ENCODE measurements at regions not wholly inside any gene's neighbourhood (a gene's known extent, or its start where the extent isn't known, plus 50 kb on each side); places are given as distances from the start of the nearest gene placed in this dataset.

DNA sequence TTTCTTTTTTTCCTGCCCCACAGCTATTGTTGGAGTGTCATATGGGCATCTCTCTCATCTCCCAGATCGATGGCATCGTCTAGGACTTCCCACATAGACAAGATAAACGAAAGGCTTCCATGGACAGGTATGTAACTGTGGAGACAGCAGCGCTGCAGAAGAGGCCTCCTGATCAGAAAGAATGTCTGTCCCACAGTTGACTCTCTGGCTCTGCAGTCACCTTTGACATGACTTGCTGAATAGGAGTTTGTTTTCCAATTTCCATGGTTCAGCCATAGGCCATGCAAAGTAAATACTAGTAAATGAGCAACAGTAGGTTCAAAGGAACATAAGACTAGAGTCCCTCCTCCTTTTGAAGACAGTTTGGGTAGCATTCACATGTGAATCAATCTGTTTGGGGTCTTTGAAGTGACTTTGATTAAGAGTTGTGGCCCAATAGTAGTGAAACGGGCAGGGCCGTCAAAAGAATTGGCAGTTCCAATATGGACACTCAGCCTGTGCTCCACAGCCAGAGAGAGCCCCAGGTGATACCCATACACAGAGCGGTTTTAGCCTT lies 134.7 kb upstream of the IFNGR1 start:
- no peak for DNase-seq (ENCODE audit: low read depth)

DNA sequence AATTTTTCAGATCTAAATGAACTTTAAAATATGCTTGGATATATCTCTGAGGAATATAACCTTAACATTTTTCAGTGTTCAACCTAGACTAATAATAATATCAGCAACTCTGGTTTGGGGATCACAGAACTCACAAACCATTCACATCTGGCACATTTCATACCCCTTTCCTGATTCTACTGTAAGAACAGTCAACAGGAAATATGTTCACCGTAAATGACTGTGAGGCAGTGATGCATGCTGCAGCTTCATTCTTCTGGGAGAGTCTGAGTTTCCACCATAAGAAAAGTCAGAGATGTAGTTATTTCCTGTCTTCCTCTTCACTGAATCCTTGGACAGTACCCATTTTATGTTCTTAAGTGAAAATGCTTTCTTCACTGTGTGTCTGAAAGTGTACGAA lies 134.2 kb upstream of the IFNGR1 start:
- DNase-seq (ENCODE audit: low read depth): no peak

DNA sequence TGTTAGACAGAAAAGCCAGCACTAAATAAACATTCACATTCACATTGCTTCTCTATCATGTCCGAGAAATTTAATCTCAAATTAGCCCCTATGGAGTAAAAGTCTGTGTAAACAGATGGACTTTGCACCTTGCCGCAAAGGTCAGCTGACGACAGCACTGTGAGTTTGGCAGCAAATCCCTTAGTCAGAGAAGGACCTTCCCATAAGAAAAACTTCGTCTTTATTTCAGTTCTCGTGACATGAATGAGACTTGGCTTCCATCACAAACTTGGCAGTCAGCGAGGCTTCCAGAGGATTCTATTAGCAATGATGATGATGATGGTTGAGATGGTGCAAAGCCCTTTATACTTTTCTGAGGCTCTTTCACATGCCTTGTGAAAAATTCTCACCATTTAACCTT lies 133.7 kb upstream of the IFNGR1 start:
- no peak for DNase-seq (ENCODE audit: low read depth)

DNA sequence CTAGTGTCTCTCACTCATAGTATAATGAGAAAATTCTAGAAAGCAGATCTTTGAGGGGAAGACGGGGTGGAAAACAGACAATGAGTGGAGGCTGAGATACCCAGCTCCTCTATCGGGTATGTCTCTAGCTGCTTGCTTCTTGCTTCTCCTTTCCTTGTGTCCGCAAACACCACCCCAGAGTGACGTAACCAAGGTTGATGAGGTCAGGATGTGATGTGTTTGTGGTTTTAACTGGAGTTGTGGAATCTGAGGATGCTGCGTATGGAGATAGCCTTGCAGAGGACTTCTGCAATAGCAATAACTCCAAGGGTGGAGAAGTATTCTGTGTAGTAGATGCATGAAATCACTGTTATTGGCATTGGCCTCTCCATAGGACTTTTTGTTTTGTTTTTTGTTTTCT lies 132.7 kb upstream of the IFNGR1 start:
- DNase-seq (ENCODE audit: low read depth): no peak

DNA sequence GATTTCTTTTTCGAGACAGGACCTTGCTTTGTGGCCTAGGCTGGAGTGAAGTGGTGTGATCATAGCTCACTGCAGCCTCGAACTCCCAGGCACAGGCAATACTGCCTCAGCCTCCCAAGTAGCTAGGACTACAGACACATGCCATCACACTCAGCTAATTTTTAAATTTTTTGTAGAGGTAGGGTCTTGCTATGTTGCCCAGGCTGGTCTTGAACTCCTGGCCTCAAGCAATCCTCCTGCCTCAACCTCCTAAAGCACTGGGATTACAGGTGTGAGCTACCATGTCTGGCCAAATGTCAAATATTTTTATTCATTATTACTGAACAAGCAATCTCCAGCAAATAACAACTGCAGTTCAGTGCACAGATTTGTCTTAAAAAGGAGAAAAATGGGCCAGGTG lies 131.7 kb upstream of the IFNGR1 start:
- no peak for DNase-seq (ENCODE audit: low read depth)

DNA sequence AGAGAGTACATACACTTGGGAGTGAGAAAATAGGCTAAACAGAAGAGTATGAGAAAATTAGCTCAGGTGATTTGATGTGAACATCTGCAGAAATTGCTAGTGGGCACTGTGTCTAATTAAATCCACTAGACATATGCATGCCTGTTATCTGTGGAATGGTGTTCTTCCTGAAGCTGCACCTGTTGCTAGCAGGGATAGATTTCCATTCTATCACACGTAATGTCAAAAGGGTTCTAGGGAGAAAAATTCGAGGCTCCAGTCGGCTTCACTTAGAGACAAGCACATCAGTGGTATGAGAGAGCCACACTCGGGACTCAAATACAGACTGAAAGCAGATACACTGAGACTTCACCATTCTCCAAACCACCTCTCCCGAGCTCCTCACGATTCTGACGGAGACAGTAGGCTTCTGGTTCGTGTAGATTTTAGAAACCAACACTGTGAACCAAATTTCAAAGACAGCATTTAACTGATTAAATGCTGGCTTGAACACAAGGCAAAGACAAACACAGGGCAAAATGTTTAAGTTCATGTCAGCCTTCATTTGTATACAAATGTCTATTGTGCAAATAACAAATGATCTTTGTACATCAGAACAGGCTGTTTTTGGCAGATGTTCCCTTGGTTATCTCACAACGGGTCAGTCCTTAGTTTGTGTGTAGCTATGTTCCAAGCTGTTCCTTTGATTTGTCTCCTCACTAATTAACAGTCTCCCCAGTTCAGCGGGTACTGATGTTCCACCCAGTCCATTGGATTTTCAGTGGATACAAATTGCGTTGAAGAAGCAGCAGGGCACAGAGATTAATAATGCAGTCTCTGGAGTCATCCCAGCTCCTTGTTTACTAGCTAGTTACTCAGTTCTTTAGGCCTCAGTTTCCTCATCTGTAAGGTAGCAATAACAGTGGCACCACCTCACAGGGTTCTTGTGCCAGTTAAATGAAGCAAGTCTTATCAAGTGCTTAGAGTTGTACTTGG lies 131.0 kb upstream of the IFNGR1 start:
- no peak for DNase-seq (ENCODE audit: low read depth)

DNA sequence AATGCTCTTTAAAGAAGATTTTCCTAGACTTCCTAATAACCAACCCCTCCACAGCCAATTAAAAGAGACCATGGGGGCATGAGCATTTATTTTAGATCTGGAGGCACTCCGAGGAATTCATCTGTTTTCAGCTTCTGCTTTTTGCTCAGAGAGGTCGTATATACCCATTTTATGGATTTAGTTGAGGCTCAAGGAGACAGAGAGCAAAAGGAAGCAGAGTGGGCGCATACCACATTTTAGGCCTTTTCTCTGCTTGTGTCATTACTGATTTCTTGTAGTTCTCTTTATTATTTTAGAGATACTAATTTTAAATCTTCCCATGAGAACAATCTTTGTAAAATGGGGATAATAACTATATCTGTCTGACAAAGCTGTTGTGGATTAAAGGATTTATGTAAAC lies 129.6 kb upstream of the IFNGR1 start:
- no peak for DNase-seq (ENCODE audit: low read depth)

DNA sequence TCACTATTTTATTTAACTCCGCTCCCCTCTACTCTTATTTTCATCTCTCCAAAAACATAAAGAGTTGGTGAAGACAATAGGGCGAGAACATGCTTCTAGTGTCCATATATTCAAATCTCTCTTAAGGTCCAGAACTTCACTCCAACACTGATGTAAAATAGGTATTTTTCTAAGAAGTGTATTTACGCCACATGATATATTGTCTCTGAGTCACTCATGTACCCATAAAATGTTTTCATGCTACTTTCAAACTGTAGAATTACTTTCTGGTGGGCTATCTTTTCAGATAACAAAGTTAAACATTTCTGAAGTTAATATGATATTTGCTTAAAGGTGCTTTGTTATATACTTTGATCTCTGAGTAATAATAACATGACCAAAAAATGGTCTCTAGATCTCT lies 124.1 kb upstream of the IFNGR1 start:
- no peak for DNase-seq (ENCODE audit: low read depth)

DNA sequence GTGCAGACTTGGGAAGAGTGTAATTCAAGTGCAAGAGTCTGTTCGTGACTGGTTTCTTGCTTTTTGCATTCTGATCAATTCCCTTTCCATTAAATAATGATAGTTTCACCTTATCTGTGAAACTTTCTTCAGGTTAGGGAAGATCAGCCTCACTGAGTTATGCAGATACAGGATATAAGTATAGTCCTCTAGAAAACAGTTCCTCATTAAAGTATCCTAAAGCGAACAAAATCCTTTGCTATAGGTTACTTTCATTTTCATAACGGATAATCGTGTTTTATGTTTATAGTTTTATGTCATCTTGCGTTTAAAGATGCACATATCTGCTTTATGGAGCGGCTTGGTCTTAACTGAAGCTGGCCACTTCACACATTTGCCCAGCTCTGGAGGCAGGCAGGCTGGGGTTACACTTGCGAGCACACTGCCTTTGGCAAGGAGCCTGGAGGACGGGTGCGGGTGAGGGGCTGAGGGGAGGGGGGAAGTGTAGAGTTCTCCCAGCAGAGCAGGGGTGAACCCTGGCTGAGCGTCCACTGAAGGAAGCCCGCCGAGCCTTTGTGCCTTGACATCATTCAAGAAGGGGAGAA lies 123.5 kb upstream of the IFNGR1 start:
- DNase-seq (ENCODE audit: low read depth): no peak

DNA sequence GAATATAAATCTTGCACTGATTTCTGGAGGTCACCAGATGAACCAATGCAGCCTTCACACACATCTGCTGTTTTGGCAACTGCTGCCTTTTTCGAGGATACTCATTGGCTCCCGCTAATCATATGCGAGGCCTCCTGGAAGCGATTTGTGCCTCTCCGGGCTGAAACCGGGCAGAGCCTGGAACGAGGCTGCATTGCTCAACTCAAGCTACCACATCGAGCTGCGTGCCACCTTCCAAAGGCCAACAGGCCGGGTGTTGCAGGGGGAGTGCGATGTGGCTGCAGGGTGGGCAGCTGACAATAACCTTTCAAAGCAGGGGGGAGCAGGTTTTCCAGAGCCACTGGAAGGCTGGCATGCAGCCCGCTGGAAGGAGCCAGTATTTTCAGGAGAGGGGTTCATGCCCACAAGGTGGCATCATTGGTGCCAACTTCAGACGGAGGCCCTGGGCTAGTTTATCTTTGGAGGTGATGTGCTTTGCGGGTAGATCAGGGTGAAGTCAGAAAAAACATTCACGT lies 122.6 kb upstream of the IFNGR1 start:
- DNase-seq (ENCODE audit: low read depth): peak; percentile 97

DNA sequence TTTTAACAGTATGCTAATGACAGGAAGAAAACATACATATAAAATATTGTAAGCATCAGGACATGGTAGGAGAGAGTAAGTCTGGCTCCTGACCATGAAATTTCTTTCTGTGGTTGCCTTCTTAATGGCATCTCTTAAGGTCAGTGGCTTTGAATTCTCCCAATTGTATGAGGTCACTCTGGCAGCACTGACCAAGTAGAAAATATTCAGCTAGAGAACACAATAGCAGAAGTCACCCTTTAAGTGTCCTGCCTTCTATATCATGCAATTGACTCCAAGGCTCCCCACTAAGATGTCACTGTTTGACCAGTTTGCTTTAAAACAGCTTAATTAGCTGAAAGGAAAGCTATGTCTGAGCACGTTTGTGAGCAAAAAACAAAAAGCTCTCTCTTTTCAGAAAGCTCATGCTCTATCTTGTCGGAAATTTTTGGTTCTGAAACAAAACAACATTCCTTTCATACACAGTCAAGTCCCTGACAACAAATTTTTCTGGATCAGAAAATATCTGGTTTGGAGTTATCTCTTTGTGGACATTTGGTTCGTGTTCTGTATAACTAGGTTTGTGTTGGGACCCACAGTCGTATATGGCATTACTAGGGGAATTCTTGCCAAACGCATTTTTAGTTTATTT lies 120.9 kb upstream of the IFNGR1 start:
- DNase-seq (ENCODE audit: low read depth): peak; percentile 56

DNA sequence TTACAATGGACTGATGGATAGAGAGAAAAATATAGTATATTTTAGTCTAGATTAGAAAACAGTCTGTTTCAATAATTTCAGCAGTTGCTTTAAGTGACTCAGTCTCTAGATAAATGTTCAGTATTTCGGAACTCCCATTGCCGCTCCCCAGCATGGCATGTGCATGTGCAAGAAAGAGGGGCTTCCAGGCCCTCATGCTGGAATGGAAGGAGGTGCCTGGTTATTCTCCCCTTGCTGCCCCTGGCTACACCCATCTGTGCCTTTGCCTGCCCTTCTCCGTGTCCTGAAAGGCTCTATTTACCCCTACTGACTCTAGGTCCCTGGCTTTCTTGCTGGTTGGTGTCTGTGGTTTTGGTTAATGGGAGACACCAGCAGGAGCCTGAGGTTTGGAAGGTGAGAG lies 115.7 kb upstream of the IFNGR1 start:
- no peak for DNase-seq (ENCODE audit: low read depth)

DNA sequence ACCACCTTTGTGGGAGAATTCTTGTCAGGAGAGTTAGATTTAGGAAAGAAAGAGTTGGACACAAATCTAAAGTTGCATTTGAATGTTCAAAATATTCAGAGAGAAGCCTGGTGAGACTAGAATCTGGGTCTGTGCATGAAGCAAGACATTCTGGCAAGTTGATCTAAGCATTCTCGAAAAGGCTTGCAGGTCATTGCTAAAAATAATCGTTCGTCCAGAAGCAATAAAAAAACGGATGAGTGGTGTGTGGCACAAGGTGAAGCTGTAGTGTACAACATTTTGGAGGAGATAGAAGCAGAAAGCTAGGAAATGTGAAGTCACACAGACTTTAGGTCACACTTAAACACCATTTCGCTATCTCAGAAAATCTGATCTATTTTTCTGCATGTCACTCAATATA lies 114.9 kb upstream of the IFNGR1 start:
- no peak for DNase-seq (ENCODE audit: low read depth)

DNA sequence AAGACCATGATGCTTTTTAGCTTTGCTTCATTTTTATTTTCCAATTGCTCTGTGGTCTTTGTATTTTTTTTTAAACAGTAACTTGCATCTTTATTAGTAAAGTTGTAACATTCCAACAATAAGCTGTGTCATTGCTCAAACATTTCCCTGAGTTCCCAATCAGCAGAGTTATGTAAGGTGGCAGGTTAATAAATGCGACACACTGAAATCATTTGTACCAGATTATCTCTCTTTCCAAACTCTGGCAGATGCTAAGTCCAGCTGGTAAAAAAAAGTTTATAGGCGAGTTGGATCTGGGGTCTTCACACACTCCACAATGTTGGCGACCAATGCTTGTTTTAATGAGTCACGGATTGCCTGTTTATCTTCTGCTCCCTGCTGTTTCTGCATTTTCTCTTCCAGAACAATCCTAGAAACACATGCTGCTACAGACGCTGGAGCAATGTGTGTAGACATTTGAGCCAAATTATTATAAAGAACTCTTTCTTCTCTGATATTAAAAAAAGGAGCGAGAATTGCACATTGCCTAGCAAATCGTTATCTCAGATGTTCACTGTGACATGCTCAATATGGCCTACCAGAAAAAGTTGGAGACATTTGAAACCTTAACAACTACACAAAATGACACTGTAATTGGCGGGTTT lies 113.6 kb upstream of the IFNGR1 start:
- peak; percentile 55 for DNase-seq (ENCODE audit: low read depth)

DNA sequence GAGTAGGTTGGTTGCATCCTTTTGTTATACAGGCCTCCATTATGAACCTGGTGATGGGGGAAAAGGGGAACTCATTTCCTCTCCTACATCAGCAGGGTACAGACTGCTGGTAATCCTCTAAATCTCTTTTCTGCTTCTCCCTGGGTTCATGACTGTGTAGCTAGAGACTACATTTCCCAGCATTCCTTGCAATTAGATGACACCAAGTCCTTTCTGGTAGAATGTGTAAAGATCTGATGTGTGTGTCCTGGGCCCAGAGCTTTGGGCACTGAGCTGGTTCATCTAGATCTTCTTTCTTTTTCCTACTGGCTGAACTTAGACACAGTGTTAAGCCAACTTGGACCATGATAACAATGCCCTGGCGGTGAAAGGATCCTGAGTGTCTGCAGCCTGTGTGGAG lies 104.7 kb upstream of the IFNGR1 start:
- no peak for DNase-seq (ENCODE audit: low read depth)

DNA sequence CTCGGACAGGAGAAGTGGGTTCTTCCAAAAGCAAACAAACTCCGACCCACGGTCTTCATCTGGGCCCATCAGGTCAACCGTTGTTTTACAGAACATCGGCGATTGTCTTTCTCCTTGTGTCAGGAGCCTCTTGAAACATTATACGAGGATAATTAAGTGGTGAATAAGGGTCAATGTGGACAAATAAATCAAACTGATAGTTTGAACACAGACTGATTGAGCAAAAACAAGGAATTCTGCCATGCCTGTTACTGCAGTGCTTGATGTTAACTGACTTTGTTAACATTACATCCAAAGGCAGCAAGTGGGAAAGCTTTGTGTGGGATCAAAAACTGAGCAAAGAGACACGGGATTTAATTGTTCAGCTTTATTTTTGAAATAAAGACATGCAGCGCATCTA lies 101.1 kb upstream of the IFNGR1 start:
- no peak for DNase-seq (ENCODE audit: low read depth)

DNA sequence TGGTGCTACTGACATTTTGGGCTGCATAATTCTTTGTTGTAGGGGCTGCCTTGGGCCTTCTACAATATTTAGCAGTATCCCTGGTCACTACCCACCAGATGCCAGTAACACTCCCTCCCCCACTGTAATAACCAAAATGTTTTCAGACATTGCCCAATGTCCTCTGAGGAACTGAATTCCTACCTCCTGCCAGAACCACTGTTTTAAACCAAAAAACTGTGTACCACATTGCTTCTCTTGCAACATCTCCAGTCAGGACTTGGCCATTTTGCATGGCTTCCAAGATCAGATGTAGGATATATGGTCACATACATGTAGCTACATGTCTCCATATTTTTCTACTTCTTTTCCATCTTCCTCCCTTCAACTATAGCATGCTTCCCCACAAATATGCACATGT lies 97.4 kb upstream of the IFNGR1 start:
- peak; percentile 85 for DNase-seq (ENCODE audit: low read depth)

DNA sequence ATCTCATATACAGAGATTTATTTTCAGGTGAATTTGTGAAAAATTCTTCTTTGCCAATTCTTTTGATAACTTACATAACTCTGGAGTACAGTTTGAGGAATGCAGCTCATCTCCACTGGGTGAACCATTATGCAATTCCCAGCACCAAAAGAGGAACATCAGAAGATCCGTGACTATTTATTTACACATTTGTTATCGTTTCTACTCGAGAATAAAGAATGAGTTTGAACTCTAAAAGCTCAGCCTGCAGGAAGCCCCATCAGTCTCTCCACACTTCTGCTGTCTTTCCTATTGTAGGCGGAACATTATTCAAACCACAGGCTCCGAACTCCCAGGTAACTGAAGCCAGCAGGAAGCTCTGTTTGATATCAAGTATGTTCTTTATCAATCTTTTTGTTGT lies 95.9 kb upstream of the IFNGR1 start:
- DNase-seq (ENCODE audit: low read depth): peak; percentile 9

DNA sequence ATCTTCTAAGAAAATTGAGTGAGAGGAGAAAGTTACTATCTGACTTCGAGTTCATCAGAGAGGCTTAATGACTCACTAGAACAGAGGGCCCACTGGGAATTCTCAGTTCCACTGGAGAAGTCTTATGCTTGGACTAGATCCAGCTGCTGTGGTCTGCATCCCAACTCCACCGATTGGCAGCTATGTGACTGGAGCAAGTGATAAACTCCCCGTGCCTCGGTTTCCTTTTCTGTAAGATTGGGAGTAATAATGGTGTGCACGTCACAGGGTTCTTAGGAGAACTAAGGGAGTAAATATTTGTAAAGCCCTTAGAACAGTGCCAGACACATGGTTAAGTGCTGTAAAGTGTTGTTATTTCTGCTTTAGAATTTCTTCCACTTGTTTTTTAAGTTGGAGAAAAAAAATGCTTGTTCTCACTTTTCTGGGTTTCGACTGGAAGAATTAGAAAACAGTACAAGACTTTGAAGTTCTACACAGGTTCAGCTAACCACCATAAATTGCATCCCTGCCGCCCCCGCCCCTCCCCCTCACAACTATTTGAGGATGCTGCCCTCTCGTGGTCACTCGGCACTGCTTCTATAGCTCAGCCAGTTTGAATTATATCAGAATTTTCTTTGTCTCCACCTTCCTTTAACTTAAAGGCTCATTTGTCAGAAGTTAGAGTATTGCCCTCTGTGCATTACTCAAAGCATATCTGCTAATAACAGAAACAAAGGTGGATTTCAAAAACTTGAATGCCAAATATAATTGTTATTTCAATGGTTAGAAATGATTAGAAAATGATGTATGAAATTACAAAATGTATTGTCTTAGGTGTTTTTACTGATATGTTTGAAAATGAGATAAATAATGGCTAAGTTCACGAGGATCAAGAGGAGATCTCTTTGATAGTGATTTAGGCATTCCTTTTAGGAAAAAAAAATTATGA lies 95.0 kb upstream of the IFNGR1 start:
- peak; percentile 77 for DNase-seq (ENCODE audit: low read depth)

DNA sequence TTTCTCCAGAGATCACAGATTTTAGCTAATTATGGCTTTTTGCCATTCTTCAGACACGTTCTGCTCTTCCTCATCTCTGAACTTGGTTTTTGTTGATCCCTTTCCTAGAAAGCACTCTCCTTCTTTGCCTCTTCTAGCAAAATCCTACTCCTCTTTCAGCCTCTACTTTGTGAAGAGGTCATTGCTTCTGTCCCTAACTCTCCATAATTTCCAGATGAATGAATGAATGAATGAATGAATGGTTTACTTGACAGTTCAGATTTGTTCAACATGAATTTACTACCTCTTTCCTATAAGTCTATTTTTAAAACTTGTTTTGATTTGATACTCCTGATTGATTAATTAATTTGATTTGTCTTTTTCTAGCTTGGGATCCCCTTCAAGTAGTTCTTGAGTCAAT lies 94.0 kb upstream of the IFNGR1 start:
- no peak for DNase-seq (ENCODE audit: low read depth)

DNA sequence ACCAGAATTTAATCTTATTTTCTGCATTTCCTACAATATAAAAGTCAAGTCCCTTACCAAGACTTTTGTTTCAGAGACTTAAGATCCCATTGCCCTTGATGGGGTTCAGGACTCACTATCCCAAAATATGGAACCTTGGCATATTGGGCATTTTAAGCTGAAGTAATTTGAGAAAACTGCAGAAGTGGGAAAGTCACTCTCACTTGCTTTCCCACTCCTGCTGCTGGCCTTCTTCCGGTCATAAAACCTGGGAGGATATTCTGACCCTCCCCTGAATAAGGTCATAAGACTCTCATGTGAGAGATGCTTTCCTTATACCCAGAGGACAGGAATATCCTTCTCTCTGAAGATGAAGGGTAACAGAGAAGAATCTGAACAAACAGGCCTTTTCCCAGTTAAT lies 92.8 kb upstream of the IFNGR1 start:
- DNase-seq (ENCODE audit: low read depth): no peak

Measured in fibroblast of gingiva (primary cell).